ENCODE measurements at regions not wholly inside any gene's neighbourhood (a gene's known extent, or its start where the extent isn't known, plus 50 kb on each side); places are given as distances from the start of the nearest gene placed in this dataset.
A peak's percentile ranks its signal among the peaks of the same experiment; 100 is the strongest.

GRCh38 chr10:43702213-43702935 is 53.7 kb upstream of the ZNF32 start:
- no peaks in the 10 kb centered on the region for H3K4me1 ChIP-seq
- DNase-seq: peak in 1 of 2 experiments; percentile 24
- intact Hi-C loops (cut with micrococcal nuclease; ENCODE audit: unreplicated experiment): no loop called here
- no peaks in the 10 kb centered on the region for H3K36me3 ChIP-seq (ENCODE audit: control insufficient read depth, insufficient read depth, low read length)
- no peak for TF ChIP-seq CTCF (IDR thresholded peaks at IDR 0.05; ENCODE audit: insufficient read depth in 1 of 2, low read depth in 1 of 2, low read length in 1 of 2, severe bottlenecking in 1 of 2, unreplicated experiment in 1 of 2)
- no peaks in the 10 kb centered on the region for H3K27me3 ChIP-seq (replicated peaks; ENCODE audit: control insufficient read depth, insufficient read depth, low read length)
- Mint-ChIP-seq H3K27ac (ENCODE audit: unreplicated experiment) (no peak overlapping the region), H3K4me3 (ENCODE audit: unreplicated experiment) (no peak overlapping the region), H3K9me3 (ENCODE audit: unreplicated experiment) (no peaks in the 10 kb centered on the region), H3K4me1 (ENCODE audit: low read depth, unreplicated experiment) (no peaks in the 10 kb centered on the region), H3K36me3 (ENCODE audit: insufficient read depth, unreplicated experiment) (no peaks in the 10 kb centered on the region), H3K27me3 (ENCODE audit: insufficient read depth, unreplicated experiment) (peaks cover 11% of the 10 kb centered on the region)
- no peaks in the 10 kb centered on the region for H3K9me3 ChIP-seq
- no peak overlapping the region for H3K4me3 ChIP-seq (ENCODE audit: low read depth, low read length)
- ChIA-PET CTCF (interaction anchor here (0.6 kb wide), 1 partner anchor 23 kb away, joined by 3 read pairs; no protein-coding TSS in a partner anchor), POLR2A (no interaction called here)
- no TSS peak for BruUV-seq (replicated peaks)

DNA sequence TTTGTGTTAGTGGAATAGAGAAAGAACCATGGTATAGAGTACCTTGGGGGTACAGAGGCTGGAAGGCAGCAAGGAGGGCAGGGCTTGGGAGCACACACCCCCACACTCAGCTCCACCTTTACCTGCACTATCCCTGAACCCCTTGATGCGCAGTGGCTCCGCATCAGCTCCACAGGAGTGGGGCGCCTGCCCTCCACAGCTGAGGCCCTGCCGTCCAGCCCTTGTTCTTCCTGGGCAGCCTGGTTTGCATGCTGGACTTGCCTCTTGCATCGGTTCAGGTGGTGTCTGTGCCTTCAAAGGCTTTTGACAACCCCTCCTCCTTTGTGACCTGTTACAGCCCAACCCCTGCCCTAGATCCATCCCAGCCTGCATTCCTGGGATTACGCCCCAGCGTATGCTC is 52.6 kb upstream of the ZNF32 start:
- ChIA-PET CTCF (no interaction called here), POLR2A (no interaction called here)
- BruUV-seq (replicated peaks): no TSS peak

DNA sequence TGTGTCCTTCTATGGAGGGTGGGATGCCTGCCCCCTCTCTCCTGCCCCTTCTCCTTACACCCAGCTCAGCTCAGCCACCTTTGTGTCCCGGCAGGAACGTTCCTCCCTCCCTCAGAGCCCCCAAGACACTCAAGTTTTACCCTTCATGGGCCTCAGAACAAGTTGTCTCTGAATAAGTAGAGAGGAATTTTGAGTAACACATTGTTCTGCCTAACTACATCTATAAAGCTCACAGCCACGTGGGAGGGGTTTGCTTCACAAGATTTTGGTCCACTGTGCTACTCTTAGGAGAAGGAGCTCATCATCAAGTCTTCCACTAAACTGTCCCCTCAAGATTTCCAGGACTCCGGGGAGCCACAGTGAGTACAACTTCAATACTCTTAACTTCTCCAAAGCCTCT is 51.6 kb upstream of the ZNF32 start:
- ChIA-PET POLR2A (no interaction called here), CTCF (no interaction called here)
- H3K9me3 Mint-ChIP-seq (ENCODE audit: unreplicated experiment): no peaks in the 10 kb centered on the region
- Histone ChIP-seq H3K4me1 (no peaks in the 10 kb centered on the region), H3K4me3 (ENCODE audit: low read depth, low read length) (no peak overlapping the region), H3K27me3 (replicated peaks; ENCODE audit: control insufficient read depth, insufficient read depth, low read length) (no peaks in the 10 kb centered on the region; the same call in 1 of the 2 replicates), H3K9me3 (no peaks in the 10 kb centered on the region), H3K36me3 (ENCODE audit: control insufficient read depth, insufficient read depth, low read length) (no peaks in the 10 kb centered on the region)
- DNase-seq: no peak
- intact Hi-C loops (cut with micrococcal nuclease; ENCODE audit: unreplicated experiment): no loop called here
- H3K27me3 Mint-ChIP-seq (ENCODE audit: insufficient read depth, unreplicated experiment): peaks cover 11% of the 10 kb centered on the region
- H3K27ac Mint-ChIP-seq (ENCODE audit: unreplicated experiment): no peak overlapping the region
- no TSS peak for BruUV-seq (replicated peaks)
- TF ChIP-seq CTCF (IDR thresholded peaks at IDR 0.05; ENCODE audit: insufficient read depth in 1 of 2, low read depth in 1 of 2, low read length in 1 of 2, severe bottlenecking in 1 of 2, unreplicated experiment in 1 of 2): no peak
- H3K4me1 Mint-ChIP-seq (ENCODE audit: low read depth, unreplicated experiment): no peaks in the 10 kb centered on the region
- H3K4me3 Mint-ChIP-seq (ENCODE audit: unreplicated experiment): no peak overlapping the region
- H3K36me3 Mint-ChIP-seq (ENCODE audit: insufficient read depth, unreplicated experiment): no peaks in the 10 kb centered on the region

More for the DNA sequence above, 52.6 kb upstream of the ZNF32 start:
- no peak for TF ChIP-seq CTCF (IDR thresholded peaks at IDR 0.05; ENCODE audit: insufficient read depth in 1 of 2, low read depth in 1 of 2, low read length in 1 of 2, severe bottlenecking in 1 of 2, unreplicated experiment in 1 of 2)
- Mint-ChIP-seq H3K27ac (ENCODE audit: unreplicated experiment) (no peak overlapping the region), H3K4me1 (ENCODE audit: low read depth, unreplicated experiment) (no peaks in the 10 kb centered on the region), H3K36me3 (ENCODE audit: insufficient read depth, unreplicated experiment) (no peaks in the 10 kb centered on the region), H3K27me3 (ENCODE audit: insufficient read depth, unreplicated experiment) (peaks cover 11% of the 10 kb centered on the region), H3K9me3 (ENCODE audit: unreplicated experiment) (no peaks in the 10 kb centered on the region), H3K4me3 (ENCODE audit: unreplicated experiment) (no peak overlapping the region)
- intact Hi-C loops (cut with micrococcal nuclease; ENCODE audit: unreplicated experiment): no loop called here
- no peak for DNase-seq
- Histone ChIP-seq H3K27me3 (replicated peaks; ENCODE audit: control insufficient read depth, insufficient read depth, low read length) (no peaks in the 10 kb centered on the region), H3K4me1 (no peaks in the 10 kb centered on the region), H3K36me3 (ENCODE audit: control insufficient read depth, insufficient read depth, low read length) (no peaks in the 10 kb centered on the region), H3K4me3 (ENCODE audit: low read depth, low read length) (no peak overlapping the region), H3K9me3 (no peaks in the 10 kb centered on the region)
